K562 (cell line): ENCODE measurements at regions not wholly inside any gene's neighbourhood (a gene's known extent, or its start where the extent isn't known, plus 50 kb on each side); places are given as distances from the start of the nearest gene placed in this dataset.
A peak's percentile ranks its signal among the peaks of the same experiment; 100 is the strongest.

Experiments
- CBFA2T3 ChIP-seq: fragments of 450-650 bp; IDR thresholded peaks from 2 replicates; pipeline ENCODE4 v1.6.1; 2017
- E2F5 ChIP-seq: sonication (generic); formaldehyde crosslinking; IDR thresholded peaks from 2 replicates; pipeline ENCODE4 v1.8.0; 2022; ENCODE audit warnings: mild to moderate bottlenecking, missing genetic modification reagents
- FUS ChIP-seq: fragments of 200-400 bp; formaldehyde crosslinking; optimal IDR thresholded peaks from 2 replicates; pipeline ENCODE3; 2017; ENCODE audit warnings: low read depth, low read length
- HMBOX1 ChIP-seq: sonication (generic); IDR thresholded peaks from 2 replicates; pipeline ENCODE4 v1.6.1; 2016
- MAFK ChIP-seq: IDR thresholded peaks from 2 replicates; pipeline ENCODE4 v1.6.1; 2011; ENCODE audit warnings: low read length, improper control_type of control experiment
- MEF2A ChIP-seq: IDR thresholded peaks from 2 replicates; pipeline ENCODE4 v1.6.1; 2011; ENCODE audit warnings: low read depth, mild to moderate bottlenecking, low read length, moderate library complexity; ENCODE audit not compliant: control insufficient read depth
- NFXL1 ChIP-seq: fragments of 450-650 bp; formaldehyde crosslinking; IDR thresholded peaks from 2 replicates; pipeline ENCODE4 v1.4.0; 2021; ENCODE audit warnings: mild to moderate bottlenecking
- OTX1 ChIP-seq: fragments of 450-650 bp; formaldehyde crosslinking; IDR thresholded peaks from 2 replicates; pipeline ENCODE4 v1.4.0; 2022; ENCODE audit warnings: mild to moderate bottlenecking
- PBX2 ChIP-seq, 2 experiments: IDR thresholded peaks in 1 of 2; conservative IDR thresholded peaks in 1 of 2; 2 replicates each; pipeline ENCODE4 v1.6.1; 2016; ENCODE audit warnings: low read depth in 2 of 2, mild to moderate bottlenecking in 1 of 2, missing compliant biosample characterization in 1 of 2, missing genetic modification characterization in 1 of 2, moderate library complexity in 1 of 2
- RBM25 ChIP-seq: fragments of 200-400 bp; formaldehyde crosslinking; IDR thresholded peaks from 2 replicates; pipeline ENCODE4 v1.6.1; 2018; ENCODE audit warnings: low read length, low read depth, moderate library complexity; ENCODE audit not compliant: severe bottlenecking
- RCOR1 ChIP-seq, 2 experiments: IDR thresholded peaks; 2 replicates each; pipeline ENCODE4 v1.6.1; 2012; ENCODE audit warnings: low read depth in 2 of 2, low read length in 2 of 2, borderline replicate concordance in 1 of 2, improper control_type of control experiment in 1 of 2
- SETDB1 ChIP-seq: IDR thresholded peaks from one replicate; pipeline ENCODE4 v1.6.1; 2012; ENCODE audit warnings: low read length, control low read depth, inconsistent platforms
- TBL1XR1 ChIP-seq, 2 experiments: IDR thresholded peaks; 2 replicates each; pipeline ENCODE4 v1.6.1; 2012; ENCODE audit warnings: improper control_type of control experiment in 2 of 2, low read length in 2 of 2, mild to moderate bottlenecking in 1 of 2
- TEAD2 ChIP-seq: fragments of 450-650 bp; IDR thresholded peaks from 2 replicates; pipeline ENCODE4 v1.6.1; 2016; ENCODE audit warnings: missing genetic modification characterization, control low read depth, missing compliant biosample characterization
- TEAD4 ChIP-seq, 2 experiments: sonication (generic) in 1 of 2; formaldehyde crosslinking in 1 of 2; IDR thresholded peaks; 2 replicates each; pipeline versions ENCODE4 v1.6.1 to v1.8.0; 2012 to 2022; ENCODE audit warnings: borderline replicate concordance in 1 of 2, inconsistent platforms in 1 of 2, low read length in 1 of 2, mild to moderate bottlenecking in 1 of 2, missing genetic modification reagents in 1 of 2
- TOE1 ChIP-seq, 2 experiments: fragments of 450-650 bp in 1 of 2; sonication (generic) in 1 of 2; formaldehyde crosslinking in 1 of 2; IDR thresholded peaks; 2 replicates each; pipeline versions ENCODE4 v1.7.1 to v1.8.0; 2016 to 2022; ENCODE audit warnings: borderline replicate concordance in 2 of 2, mild to moderate bottlenecking in 2 of 2, antibody characterized with exemption in 1 of 2, inconsistent platforms in 1 of 2, low read depth in 1 of 2, missing genetic modification reagents in 1 of 2, moderate library complexity in 1 of 2
- ZFPM2 ChIP-seq: fragments of 250-450 bp; sonication (Bioruptor Pico); IDR thresholded peaks from 2 replicates; pipeline ENCODE4 v1.5.1; 2022; ENCODE audit warnings: mild to moderate bottlenecking
- ZNF174 ChIP-seq: fragments of 250-450 bp; sonication (Bioruptor Pico); IDR thresholded peaks from 2 replicates; pipeline ENCODE4 v1.4.0; 2020; ENCODE audit warnings: mild to moderate bottlenecking
- ZNF175 ChIP-seq: fragments of 200-800 bp; sonication (Bioruptor generic); IDR thresholded peaks from 2 replicates; pipeline ENCODE4 v1.6.1; 2016; ENCODE audit warnings: low read depth, mild to moderate bottlenecking, missing genetic modification characterization, missing compliant biosample characterization
- ZNF232 ChIP-seq: sonication (generic); formaldehyde crosslinking; IDR thresholded peaks from 2 replicates; pipeline ENCODE4 v1.8.0; 2022; ENCODE audit warnings: mild to moderate bottlenecking, missing genetic modification reagents
- ZNF274 ChIP-seq: IDR thresholded peaks from 2 replicates; pipeline ENCODE4 v1.6.1; 2011; ENCODE audit warnings: low read depth, mild to moderate bottlenecking, low read length, moderate library complexity, borderline replicate concordance
- ZNF644 ChIP-seq: fragments of 200-800 bp; sonication (Bioruptor generic); IDR thresholded peaks from 2 replicates; pipeline ENCODE4 v1.6.1; 2016; ENCODE audit warnings: low read depth, missing genetic modification characterization, missing compliant biosample characterization

GRCh38 chr2:39523308-39524044 is 86.4 kb upstream of the MAP4K3 start (continued):
- TF ChIP-seq E2F5 (CRISPR knock-in tag) (no peak), MAFK (0 out of 2 replicates have a peak, but pooled peaks have one; percentile 35), TEAD2 (no peak), ZNF232 (CRISPR knock-in tag) (no peak), ZNF175 (CRISPR knock-in tag) (no peak), TEAD4 (IDR thresholded peaks at IDR 0.05; ENCODE audit: low read length) (peak; percentile 51), TEAD4 (CRISPR knock-in tag; IDR thresholded peaks at IDR 0.05; ENCODE audit: borderline replicate concordance) (no peak), TBL1XR1 (IDR thresholded peaks at IDR 0.05; ENCODE audit: low read length in 2 of 2) (no peak), CBFA2T3 (peak; percentile 54; the same call in 1 of the 2 replicates), ZNF274 (no peak), RBM25 (no peak), FUS (no peak), RCOR1 (IDR thresholded peaks at IDR 0.05; ENCODE audit: borderline replicate concordance in 1 of 2, low read depth in 2 of 2, low read length in 2 of 2) (0 out of 4 replicates have a peak, but pooled peaks of 1 of the 2 experiments have one; percentile 8), ZFPM2 (no peak), OTX1 (CRISPR knock-in tag) (no peak), TOE1 (IDR thresholded peaks at IDR 0.05; ENCODE audit: borderline replicate concordance) (no peak), TOE1 (CRISPR knock-in tag; IDR thresholded peaks at IDR 0.05; ENCODE audit: borderline replicate concordance, low read depth) (no peak), HMBOX1 (peak; percentile 79), PBX2 (CRISPR knock-in tag; IDR thresholded peaks at IDR 0.05; ENCODE audit: low read depth) (no peak), PBX2 (tag; conservative IDR thresholded peaks at IDR 0.05; ENCODE audit: low read depth) (0 out of 2 replicates have a peak, but pooled peaks have one; percentile 9), MEF2A (no peak), SETDB1 (no peak), ZNF174 (CRISPR knock-in tag) (no peak), NFXL1 (CRISPR knock-in tag) (no peak), ZNF644 (tag) (no peak)
